Endodermal cell (in vitro differentiated cells): ENCODE measurements at regions not wholly inside any gene's neighbourhood (a gene's known extent, or its start where the extent isn't known, plus 50 kb on each side); places are given as distances from the start of the nearest gene placed in this dataset.
A peak's percentile ranks its signal among the peaks of the same experiment; 100 is the strongest.

Source experiments
- DNase-seq: peaks from one replicate; pipeline ENCODE4 v3.0.0-alpha.2; 2017
- H3K27ac ChIP-seq: 2 replicates; pipeline ENCODE4 v1.5.1; 2013; ENCODE audit warnings: mild to moderate bottlenecking, low read depth, low read length, moderate library complexity
- H3K27me3 ChIP-seq: 2 replicates; pipeline ENCODE4 v1.6.1; 2013; ENCODE audit warnings: mild to moderate bottlenecking, low read length, moderate library complexity; ENCODE audit not compliant: insufficient read depth, control insufficient read depth, poor library complexity, severe bottlenecking
- H3K36me3 ChIP-seq: 2 replicates; pipeline ENCODE4 v1.7.0; 2013; ENCODE audit warnings: mild to moderate bottlenecking, low read length, moderate library complexity; ENCODE audit not compliant: control insufficient read depth, insufficient read depth
- H3K4me1 ChIP-seq: one replicate; pipeline ENCODE4 v1.7.0; 2013; ENCODE audit warnings: low read length; ENCODE audit not compliant: control insufficient read depth, insufficient read depth
- H3K4me3 ChIP-seq: 2 replicates; pipeline ENCODE4 v1.5.1; 2013; ENCODE audit warnings: mild to moderate bottlenecking, low read length, moderate library complexity
- H3K9ac ChIP-seq: 2 replicates; pipeline ENCODE4 v1.6.1; 2013; ENCODE audit warnings: mild to moderate bottlenecking, low read length, moderate library complexity; ENCODE audit not compliant: poor library complexity, severe bottlenecking; ENCODE audit errors: extremely low read depth
- H3K9me3 ChIP-seq: 2 replicates; pipeline ENCODE4 v1.6.1; 2013; ENCODE audit warnings: mild to moderate bottlenecking, low read length, moderate library complexity; ENCODE audit not compliant: control insufficient read depth
- H3K27ac Mint-ChIP-seq: 2 replicates; pipeline ENCODE4 v1.8.0; 2020; ENCODE audit warnings: mixed read lengths
- H3K27me3 Mint-ChIP-seq: 2 replicates; pipeline ENCODE4 v1.8.0; 2021; ENCODE audit warnings: mild to moderate bottlenecking, mixed read lengths; ENCODE audit not compliant: insufficient read depth
- H3K36me3 Mint-ChIP-seq: 2 replicates; pipeline ENCODE4 v1.8.0; 2020; ENCODE audit warnings: low read depth, mixed read lengths
- H3K4me1 Mint-ChIP-seq: 2 replicates; pipeline ENCODE4 v1.8.0; 2020; ENCODE audit warnings: mixed read lengths
- H3K4me3 Mint-ChIP-seq: 2 replicates; pipeline ENCODE4 v1.8.0; 2020; ENCODE audit warnings: mild to moderate bottlenecking, moderate library complexity, mixed read lengths
- H3K9me3 Mint-ChIP-seq: 2 replicates; pipeline ENCODE4 v1.8.0; 2020; ENCODE audit warnings: mild to moderate bottlenecking, mixed read lengths
- CTCF ChIP-seq: fragments of 200-600 bp; sonication (generic); conservative IDR thresholded peaks from 2 replicates; pipeline ENCODE4 v1.5.0; 2021; ENCODE audit warnings: antibody characterized with exemption, mild to moderate bottlenecking
- WGBS, 2 experiments: methylation state at CpG; one replicate each; pipeline versions ENCODE4 v1.1.5 to v1.1.7; 2013; ENCODE audit warnings: missing lambda C conversion rate in 2 of 2, mixed read lengths in 1 of 2; ENCODE audit not compliant: insufficient coverage in 1 of 2, insufficient read length in 1 of 2; 5-methylcytosine and 5-hydroxymethylcytosine counted together

GRCh38 chr13:89932902-89933301 is 1414.6 kb upstream of the MIR17HG start:
- H3K9ac ChIP-seq: no peak overlapping the region
- Mint-ChIP-seq H3K9me3 (peaks cover 9% of the 10 kb centered on the region), H3K4me1 (peaks cover 13% of the 10 kb centered on the region), H3K36me3 (peaks cover 6% of the 10 kb centered on the region), H3K4me3 (peak overlapping the region; percentile 51), H3K27me3 (peaks cover 3% of the 10 kb centered on the region), H3K27ac (no peak overlapping the region)
- no peaks in the 10 kb centered on the region for H3K36me3 ChIP-seq
- peaks cover 6% of the 10 kb centered on the region for H3K4me1 ChIP-seq
- WGBS, 2 experiments: 96 to 100% methylated on average over 2 to 8 of the region's 8 CpGs
- H3K9me3 ChIP-seq: peaks cover 13% of the 10 kb centered on the region
- no peaks in the 10 kb centered on the region for H3K27me3 ChIP-seq
- H3K27ac ChIP-seq: no peak overlapping the region
- DNase-seq: no peak
- no peak for TF ChIP-seq CTCF
- H3K4me3 ChIP-seq: no peak overlapping the region

GRCh38 chr13:89936256-89936655 is 1411.2 kb upstream of the MIR17HG start:
- Histone ChIP-seq H3K36me3 (no peaks in the 10 kb centered on the region), H3K9me3 (peaks cover 21% of the 10 kb centered on the region), H3K27ac (no peak overlapping the region), H3K27me3 (no peaks in the 10 kb centered on the region), H3K4me3 (no peak overlapping the region), H3K9ac (no peak overlapping the region), H3K4me1 (peaks cover under 1% of the 10 kb centered on the region)
- Mint-ChIP-seq H3K4me1 (no peaks in the 10 kb centered on the region), H3K27ac (no peak overlapping the region), H3K36me3 (peaks cover 4% of the 10 kb centered on the region), H3K9me3 (peaks cover 9% of the 10 kb centered on the region), H3K4me3 (no peak overlapping the region), H3K27me3 (peaks cover 3% of the 10 kb centered on the region)
- no peak for DNase-seq
- no peak for TF ChIP-seq CTCF
- 94 to 96% methylated on average over 4 of the region's 4 CpGs for WGBS, 2 experiments

- WGBS, 2 experiments: 100% methylated on average over 1 of the region's 3 CpGs; no CpG with 5 or more reads in 1 of the 2 experiments
- Mint-ChIP-seq H3K36me3 (peaks cover 4% of the 10 kb centered on the region), H3K4me1 (no peaks in the 10 kb centered on the region), H3K27me3 (no peaks in the 10 kb centered on the region), H3K4me3 (no peak overlapping the region), H3K9me3 (peaks cover 6% of the 10 kb centered on the region), H3K27ac (no peak overlapping the region)
- H3K9me3 ChIP-seq: peaks cover 21% of the 10 kb centered on the region
- no peaks in the 10 kb centered on the region for H3K4me1 ChIP-seq
- H3K4me3 ChIP-seq: no peak overlapping the region
- no peak for DNase-seq
- no peak overlapping the region for H3K9ac ChIP-seq
- H3K27ac ChIP-seq: no peak overlapping the region
- TF ChIP-seq CTCF: no peak
- no peaks in the 10 kb centered on the region for H3K36me3 ChIP-seq
- no peaks in the 10 kb centered on the region for H3K27me3 ChIP-seq
Measured at GRCh38 chr13:89937420-89937819, 1410.1 kb upstream of the MIR17HG start.
